ENCODE measurements at regions not wholly inside any gene's neighbourhood (a gene's known extent, or its start where the extent isn't known, plus 50 kb on each side); places are given as distances from the start of the nearest gene placed in this dataset.

DNA sequence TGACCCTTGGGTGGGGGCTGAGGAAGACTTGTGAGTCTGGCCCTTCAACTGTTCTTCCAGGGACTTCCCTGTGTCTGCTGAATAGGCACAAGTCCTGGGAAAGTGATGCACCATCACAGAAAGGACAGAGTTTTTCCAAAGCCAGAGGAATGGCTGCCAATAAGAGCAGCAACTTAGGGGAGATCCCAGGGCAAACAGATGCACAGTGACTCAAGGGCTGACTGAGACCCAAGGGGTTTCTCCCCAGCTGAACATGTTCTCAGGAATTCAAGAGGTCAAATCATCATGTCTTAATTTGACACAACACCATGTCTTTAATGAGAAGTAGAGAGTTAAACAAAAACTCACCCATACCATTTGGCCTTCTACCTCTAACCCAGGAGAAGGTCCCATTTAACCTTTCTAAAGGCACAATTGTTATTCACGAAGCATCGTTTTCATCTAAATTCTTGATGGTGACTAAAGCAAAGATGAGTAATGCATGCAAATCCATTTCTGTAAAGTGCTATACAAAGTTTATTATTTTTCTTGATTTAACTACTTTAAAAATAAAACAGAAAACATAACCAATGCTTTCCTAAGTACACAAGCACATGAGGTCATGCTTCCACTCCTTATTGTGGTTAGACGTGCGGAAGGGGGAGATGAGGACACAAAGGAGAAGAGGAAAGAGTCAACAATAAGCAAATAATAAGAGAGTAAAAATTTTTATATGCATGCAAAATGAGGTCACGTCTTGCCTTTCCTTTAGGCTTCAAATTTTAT is 324.1 kb downstream of the PLK2 start:
- TF ChIP-seq, protein P1, sequence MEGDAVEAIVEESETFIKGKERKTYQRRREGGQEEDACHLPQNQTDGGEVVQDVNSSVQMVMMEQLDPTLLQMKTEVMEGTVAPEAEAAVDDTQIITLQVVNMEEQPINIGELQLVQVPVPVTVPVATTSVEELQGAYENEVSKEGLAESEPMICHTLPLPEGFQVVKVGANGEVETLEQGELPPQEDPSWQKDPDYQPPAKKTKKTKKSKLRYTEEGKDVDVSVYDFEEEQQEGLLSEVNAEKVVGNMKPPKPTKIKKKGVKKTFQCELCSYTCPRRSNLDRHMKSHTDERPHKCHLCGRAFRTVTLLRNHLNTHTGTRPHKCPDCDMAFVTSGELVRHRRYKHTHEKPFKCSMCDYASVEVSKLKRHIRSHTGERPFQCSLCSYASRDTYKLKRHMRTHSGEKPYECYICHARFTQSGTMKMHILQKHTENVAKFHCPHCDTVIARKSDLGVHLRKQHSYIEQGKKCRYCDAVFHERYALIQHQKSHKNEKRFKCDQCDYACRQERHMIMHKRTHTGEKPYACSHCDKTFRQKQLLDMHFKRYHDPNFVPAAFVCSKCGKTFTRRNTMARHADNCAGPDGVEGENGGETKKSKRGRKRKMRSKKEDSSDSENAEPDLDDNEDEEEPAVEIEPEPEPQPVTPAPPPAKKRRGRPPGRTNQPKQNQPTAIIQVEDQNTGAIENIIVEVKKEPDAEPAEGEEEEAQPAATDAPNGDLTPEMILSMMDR (IDR thresholded peaks at IDR 0.05; ENCODE audit: insufficient read depth, low read depth, low read length) = no peak
- DNase-seq (ENCODE audit: low read depth) = peak; percentile 64
- H3K4me3 ChIP-seq (ENCODE audit: low read depth, low read length) = no peak overlapping the region

DNA sequence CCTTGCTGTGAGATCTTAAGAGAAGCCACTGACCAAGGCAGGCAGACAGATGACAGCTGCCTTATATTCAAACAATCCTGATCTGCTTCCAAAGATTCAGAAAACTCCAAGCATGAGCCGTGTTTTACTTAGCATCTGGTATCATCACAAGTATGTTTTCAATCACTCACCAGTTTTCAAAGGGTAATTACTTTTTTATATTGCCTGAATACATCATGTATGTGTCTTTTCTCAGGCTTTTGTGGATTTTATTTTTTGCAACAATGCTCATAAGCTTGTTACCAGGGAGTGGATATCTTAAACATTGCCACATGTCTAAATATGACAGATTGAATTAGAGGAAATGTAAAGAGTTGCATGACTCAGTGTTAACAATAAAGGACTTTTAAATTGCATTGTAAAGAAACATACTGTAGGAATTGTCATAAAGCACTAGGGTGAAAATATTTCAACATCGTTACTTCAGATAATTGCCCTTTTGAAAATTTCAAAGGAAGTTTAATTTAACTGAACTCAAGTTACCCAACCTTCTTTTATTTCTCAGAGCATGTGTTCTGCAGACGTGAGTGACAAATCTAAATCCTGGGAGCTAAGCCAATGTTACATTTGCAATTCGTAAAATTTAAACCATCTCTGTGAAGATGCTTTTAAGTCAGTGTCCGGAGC is 326.1 kb downstream of the PLK2 start:
- TF ChIP-seq, protein P1 (IDR thresholded peaks at IDR 0.05; ENCODE audit: insufficient read depth, low read depth, low read length) = no peak
- no peak overlapping the region for H3K4me3 ChIP-seq (ENCODE audit: low read depth, low read length)
- peak; percentile 80 for DNase-seq (ENCODE audit: low read depth)

DNA sequence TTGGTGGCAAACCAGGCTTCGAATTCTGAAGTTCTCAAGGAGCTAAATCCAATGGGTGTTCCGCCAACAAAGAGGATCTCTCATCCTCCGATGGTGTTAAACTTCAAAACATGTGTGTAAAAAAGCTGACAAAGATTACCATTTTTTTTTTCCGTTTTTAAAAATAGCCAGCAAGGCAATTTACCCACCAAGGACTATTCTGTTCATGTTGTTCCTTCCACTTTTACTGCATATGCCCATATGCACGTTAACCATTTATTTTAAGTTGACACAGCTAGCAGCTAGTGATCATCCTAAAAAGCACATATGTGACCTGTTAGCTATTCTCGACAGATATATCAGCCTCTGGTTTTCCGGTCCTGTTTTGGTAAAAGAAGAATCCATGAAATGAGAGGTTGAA is 326.7 kb downstream of the PLK2 start:
- H3K4me3 ChIP-seq (ENCODE audit: low read depth, low read length) = no peak overlapping the region
- TF ChIP-seq, protein P1 (IDR thresholded peaks at IDR 0.05; ENCODE audit: insufficient read depth, low read depth, low read length) = no peak
- DNase-seq (ENCODE audit: low read depth) = no peak

DNA sequence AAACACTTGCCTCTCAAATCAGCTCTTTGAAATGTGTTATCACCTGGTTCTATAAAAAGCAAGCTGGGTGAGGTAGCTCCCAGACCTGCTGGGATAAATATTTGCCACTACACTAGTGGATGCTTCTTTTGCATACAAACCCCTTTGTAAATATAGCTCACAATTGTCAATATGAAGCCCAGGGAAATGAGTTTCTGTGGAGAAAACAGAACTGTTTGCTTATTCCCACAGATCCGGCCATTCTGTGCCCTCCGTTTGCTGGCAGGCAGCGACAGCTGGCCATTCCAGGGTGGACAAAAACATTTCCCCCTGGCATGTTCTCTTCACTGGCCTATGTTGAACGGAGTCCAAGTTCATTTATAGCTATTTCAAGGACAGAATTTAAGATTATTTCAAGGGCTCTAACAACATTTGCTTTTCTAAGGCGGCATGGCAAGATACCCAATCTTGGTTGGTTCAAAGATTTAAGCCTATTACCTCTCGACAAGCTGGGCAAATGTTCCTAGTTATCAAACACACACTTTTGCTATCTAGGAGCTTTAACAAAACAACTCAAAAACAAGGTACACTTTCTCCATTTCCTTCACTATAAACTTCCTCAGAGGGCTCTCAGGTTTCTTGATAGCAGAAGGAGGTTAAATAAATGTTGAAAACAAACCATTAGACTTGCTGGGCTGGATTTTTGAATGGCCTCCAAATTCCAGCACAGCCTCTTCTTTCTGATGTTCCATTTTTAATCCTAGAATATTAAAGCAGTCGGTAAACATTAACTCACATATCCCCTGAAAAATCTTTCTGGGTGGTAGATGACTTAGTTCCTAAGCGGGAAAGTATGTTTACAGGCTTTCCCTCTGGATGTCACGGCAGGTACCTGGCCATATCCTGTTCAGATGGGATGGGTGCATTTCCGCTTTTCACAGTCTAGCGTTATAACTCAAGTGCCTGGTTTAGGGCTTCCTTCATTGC is 332.3 kb downstream of the PLK2 start:
- TF ChIP-seq, protein P1 (IDR thresholded peaks at IDR 0.05; ENCODE audit: insufficient read depth, low read depth, low read length) = no peak
- H3K4me3 ChIP-seq (ENCODE audit: low read depth, low read length) = no peak overlapping the region
- no peak for DNase-seq (ENCODE audit: low read depth)

DNA sequence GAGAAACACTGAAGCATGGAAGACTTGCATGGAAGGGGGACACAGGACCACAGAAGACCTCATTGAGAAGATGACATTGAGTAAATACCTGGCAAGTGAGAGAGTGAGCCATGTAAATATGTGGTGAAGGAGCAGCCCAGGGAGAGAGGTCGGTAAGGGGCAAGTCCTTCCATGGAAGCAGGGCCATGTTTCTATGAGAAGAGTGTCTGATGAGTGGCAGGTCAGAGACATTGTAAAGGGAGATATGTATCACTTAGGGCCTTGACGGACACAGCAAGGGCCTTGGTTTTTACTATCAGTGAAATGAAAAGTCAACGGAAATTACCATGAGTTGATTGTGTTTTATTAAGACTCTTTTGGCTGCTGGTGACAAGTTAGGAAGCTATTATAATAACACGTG is 336.4 kb downstream of the PLK2 start:
- H3K4me3 ChIP-seq (ENCODE audit: low read depth, low read length) = no peak overlapping the region
- TF ChIP-seq, protein P1 (IDR thresholded peaks at IDR 0.05; ENCODE audit: insufficient read depth, low read depth, low read length) = no peak
- no peak for DNase-seq (ENCODE audit: low read depth)

DNA sequence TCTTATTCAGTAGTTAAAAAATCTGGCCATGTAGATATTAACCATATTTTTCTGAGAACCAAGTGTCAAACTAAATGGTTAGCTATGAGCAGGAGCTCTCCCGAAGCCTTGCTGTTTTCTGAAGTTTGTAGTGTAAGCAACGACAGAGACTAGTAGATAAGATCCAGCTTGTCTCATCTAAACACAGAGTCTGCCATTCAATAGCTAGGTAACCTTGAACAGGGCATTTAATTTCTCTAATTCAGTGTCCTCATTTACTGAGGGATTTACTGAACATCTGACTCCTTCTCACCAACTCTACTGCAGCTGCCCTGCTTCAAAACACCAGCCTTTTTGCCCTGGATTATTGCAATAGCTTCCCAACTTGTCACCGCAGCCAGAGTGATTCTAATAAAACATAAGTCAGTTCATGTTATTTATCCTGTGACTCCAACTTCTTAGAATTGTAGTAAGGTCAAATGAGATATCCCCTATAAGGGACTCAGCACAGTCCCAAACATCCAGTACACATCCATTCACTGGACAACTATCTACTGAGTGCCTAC is 337.0 kb downstream of the PLK2 start:
- DNase-seq (ENCODE audit: low read depth) = no peak
- H3K4me3 ChIP-seq (ENCODE audit: low read depth, low read length) = no peak overlapping the region
- TF ChIP-seq, protein P1 (IDR thresholded peaks at IDR 0.05; ENCODE audit: insufficient read depth, low read depth, low read length) = no peak
